OCI-LY7 (cell line): ENCODE measurements at regions not wholly inside any gene's neighbourhood (a gene's known extent, or its start where the extent isn't known, plus 50 kb on each side); places are given as distances from the start of the nearest gene placed in this dataset.

Experiments
- EZH2phosphoT487 ChIP-seq: fragments of 200-600 bp; sonication (generic); IDR thresholded peaks from 2 replicates; pipeline ENCODE4 v1.6.1; 2018; ENCODE audit warnings: low read depth, borderline replicate concordance, mild to moderate bottlenecking, mixed run types, antibody characterized with exemption, low read length, moderate library complexity, mixed read lengths
- TF ChIP-seq, protein P1 (sequence below): fragments of 200-600 bp; sonication (generic); conservative IDR thresholded peaks from 2 replicates; pipeline ENCODE4 v1.5.1; 2014; ENCODE audit warnings: mild to moderate bottlenecking, antibody characterized with exemption, low read length, moderate library complexity, mixed read lengths

DNA sequence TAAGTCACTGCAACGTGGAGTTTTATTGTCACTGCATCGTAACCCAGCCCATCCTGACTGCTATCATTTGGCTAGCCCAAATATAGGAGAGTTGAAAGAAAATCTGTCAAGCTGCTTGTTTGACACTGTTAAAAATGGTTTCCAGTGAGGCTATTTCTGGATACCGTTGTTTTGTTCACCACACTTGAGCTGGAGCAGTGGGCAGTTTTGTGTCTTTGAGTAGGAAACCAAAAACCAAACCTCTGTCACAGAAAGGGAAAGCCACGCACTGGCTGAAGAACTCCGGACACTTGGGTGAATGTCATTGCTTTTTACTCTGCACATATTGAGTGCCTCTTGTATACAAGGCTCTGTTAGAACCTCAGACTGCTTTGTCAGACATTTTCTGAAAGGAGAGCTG lies 446.4 kb upstream of the CFAP20DC start:
- TF ChIP-seq, protein P1, sequence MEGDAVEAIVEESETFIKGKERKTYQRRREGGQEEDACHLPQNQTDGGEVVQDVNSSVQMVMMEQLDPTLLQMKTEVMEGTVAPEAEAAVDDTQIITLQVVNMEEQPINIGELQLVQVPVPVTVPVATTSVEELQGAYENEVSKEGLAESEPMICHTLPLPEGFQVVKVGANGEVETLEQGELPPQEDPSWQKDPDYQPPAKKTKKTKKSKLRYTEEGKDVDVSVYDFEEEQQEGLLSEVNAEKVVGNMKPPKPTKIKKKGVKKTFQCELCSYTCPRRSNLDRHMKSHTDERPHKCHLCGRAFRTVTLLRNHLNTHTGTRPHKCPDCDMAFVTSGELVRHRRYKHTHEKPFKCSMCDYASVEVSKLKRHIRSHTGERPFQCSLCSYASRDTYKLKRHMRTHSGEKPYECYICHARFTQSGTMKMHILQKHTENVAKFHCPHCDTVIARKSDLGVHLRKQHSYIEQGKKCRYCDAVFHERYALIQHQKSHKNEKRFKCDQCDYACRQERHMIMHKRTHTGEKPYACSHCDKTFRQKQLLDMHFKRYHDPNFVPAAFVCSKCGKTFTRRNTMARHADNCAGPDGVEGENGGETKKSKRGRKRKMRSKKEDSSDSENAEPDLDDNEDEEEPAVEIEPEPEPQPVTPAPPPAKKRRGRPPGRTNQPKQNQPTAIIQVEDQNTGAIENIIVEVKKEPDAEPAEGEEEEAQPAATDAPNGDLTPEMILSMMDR = no peak
- no peak for TF ChIP-seq EZH2phosphoT487
